Endothelial cell of umbilical vein (primary cell): ENCODE measurements at regions not wholly inside any gene's neighbourhood (a gene's known extent, or its start where the extent isn't known, plus 50 kb on each side); places are given as distances from the start of the nearest gene placed in this dataset.

ENCODE experiments used
- CTCF ChIP-seq, 2 donors: IDR thresholded peaks; 1 replicate in 1 of 2; 2 replicates in 1 of 2; pipeline ENCODE4 v1.5.1; 2011; ENCODE audit warnings: low read length in 2 of 2, mild to moderate bottlenecking in 2 of 2, moderate library complexity in 2 of 2, control low read depth in 1 of 2, inconsistent platforms in 1 of 2, low read depth in 1 of 2; ENCODE audit not compliant: insufficient read depth in 1 of 2; ENCODE audit errors: extremely low read depth in 1 of 2
- EZH2 ChIP-seq: IDR thresholded peaks from 2 replicates; pipeline ENCODE4 v1.6.1; 2012; ENCODE audit warnings: borderline replicate concordance, low read depth, mild to moderate bottlenecking, moderate library complexity, low read length, inconsistent platforms; ENCODE audit not compliant: severe bottlenecking
- GATA2 ChIP-seq: IDR thresholded peaks from 2 replicates; pipeline ENCODE4 v1.7.0; 2011; ENCODE audit warnings: low read depth, mild to moderate bottlenecking, moderate library complexity, mixed read lengths, low read length; ENCODE audit not compliant: insufficient read length, insufficient read depth
- JUN ChIP-seq: IDR thresholded peaks from 2 replicates; pipeline ENCODE4 v1.6.1; 2011; ENCODE audit warnings: borderline replicate concordance, low read depth; ENCODE audit not compliant: insufficient read length, insufficient read depth
- POLR2A ChIP-seq: IDR thresholded peaks from 2 replicates; pipeline ENCODE4 v1.6.1; 2012; ENCODE audit warnings: low read depth, mild to moderate bottlenecking, control low read depth, low read length
- POLR2AphosphoS5 ChIP-seq: IDR thresholded peaks from 2 replicates; pipeline ENCODE4 v1.6.1; 2012; ENCODE audit warnings: low read depth, mild to moderate bottlenecking, control low read depth, low read length, moderate library complexity; ENCODE audit not compliant: insufficient read depth
- TF ChIP-seq, protein P1 (sequence below): IDR thresholded peaks from 2 replicates; pipeline ENCODE4 v1.6.1; 2011; ENCODE audit not compliant: insufficient read depth, insufficient read length

DNA sequence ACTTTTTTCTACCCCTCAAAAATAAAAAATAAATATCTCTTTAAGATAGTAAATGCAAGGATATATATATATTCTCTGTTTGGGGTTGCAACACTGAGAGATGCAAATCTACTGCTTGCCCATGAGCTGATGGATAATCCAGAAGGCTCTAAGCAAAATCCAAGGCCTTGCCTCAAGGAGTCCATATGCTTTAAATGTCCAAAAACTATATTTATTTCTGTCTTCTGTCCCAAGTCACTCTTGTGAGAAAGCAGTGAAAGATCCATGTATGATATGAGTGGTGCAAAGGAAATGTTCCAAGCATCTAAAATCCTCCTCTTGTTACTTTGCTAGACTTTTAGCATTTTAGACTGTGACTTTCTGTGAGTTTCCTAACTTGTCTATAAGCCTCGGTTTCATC, 92.9 kb upstream of the RNF152 start:
- TF ChIP-seq CTCF (IDR thresholded peaks at IDR 0.05; ENCODE audit: extremely low read depth in 1 of 2, insufficient read depth in 1 of 2, low read depth in 1 of 2, low read length in 2 of 2) (no peak), EZH2 (no peak), POLR2A (no peak), POLR2AphosphoS5 (no peak), GATA2 (no peak), JUN (no peak)
- TF ChIP-seq, protein P1, sequence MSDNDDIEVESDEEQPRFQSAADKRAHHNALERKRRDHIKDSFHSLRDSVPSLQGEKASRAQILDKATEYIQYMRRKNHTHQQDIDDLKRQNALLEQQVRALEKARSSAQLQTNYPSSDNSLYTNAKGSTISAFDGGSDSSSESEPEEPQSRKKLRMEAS = no peak
